Uterus (tissue), 3 donors: ENCODE measurements at regions not wholly inside any gene's neighbourhood (a gene's known extent, or its start where the extent isn't known, plus 50 kb on each side); places are given as distances from the start of the nearest gene placed in this dataset.

Experiments
- DNase-seq, 2 donors: peaks; one replicate each; pipeline ENCODE4 v3.0.0-alpha.2; 2019 to 2020
- H3K27ac ChIP-seq, 2 donors: fragments of 200-600 bp; sonication (generic); 1 replicate in 1 of 2; 2 replicates in 1 of 2; pipeline ENCODE4 v1.5.1; 2016 to 2018
- H3K27me3 ChIP-seq, 2 donors: fragments of 200-600 bp; sonication (generic); one replicate each; pipeline ENCODE4 v1.5.1; 2018 to 2019; ENCODE audit warnings: control low read depth in 1 of 2
- H3K36me3 ChIP-seq, 2 donors: fragments of 200-600 bp; sonication (generic); one replicate each; pipeline ENCODE4 v1.5.1; 2019; ENCODE audit warnings: control low read depth in 1 of 2
- H3K4me1 ChIP-seq, 2 donors: fragments of 200-600 bp; sonication (generic); one replicate each; pipeline ENCODE4 v1.5.1; 2018 to 2019; ENCODE audit warnings: control low read depth in 1 of 2
- H3K4me3 ChIP-seq, 2 donors: fragments of 200-600 bp; sonication (generic); 1 replicate in 1 of 2; 2 replicates in 1 of 2; pipeline ENCODE4 v1.5.1; 2018 to 2019; ENCODE audit warnings: mild to moderate bottlenecking in 1 of 2
- H3K9me3 ChIP-seq, 2 donors: fragments of 200-600 bp; sonication (generic); one replicate each; pipeline ENCODE4 v1.5.1; 2019; ENCODE audit warnings: control low read depth in 1 of 2
- CTCF ChIP-seq, 4 experiments: fragments of 200-600 bp in 2 of 4; fragments of 450-650 bp in 2 of 4; sonication (generic) in 2 of 4; IDR thresholded peaks; one replicate each; pipeline ENCODE4 v1.5.1; 2016 to 2019; ENCODE audit warnings: antibody characterized with exemption in 4 of 4, mild to moderate bottlenecking in 2 of 4, moderate library complexity in 1 of 4
- POLR2A ChIP-seq, 2 donors: fragments of 450-650 bp; IDR thresholded peaks; one replicate each; pipeline ENCODE4 v1.6.1; 2016; ENCODE audit warnings: antibody characterized with exemption in 2 of 2, mild to moderate bottlenecking in 1 of 2, moderate library complexity in 1 of 2
- intact Hi-C: fragments of 100-400 bp; cut with DNase I; formaldehyde crosslinking; loops from one replicate; pipeline ENCODE4 v1.15.1; 2023; ENCODE audit warnings: low total_unique reads
- donor health status: DM: yes; HTN: yes; CAD: no.

GRCh38 chr4:14792702-14793227, 209.5 kb upstream of the CPEB2 start:
- H3K4me1 ChIP-seq = no peaks in the 10 kb centered on the region
- no peak overlapping the region for H3K4me3 ChIP-seq
- no peak for TF ChIP-seq CTCF (IDR thresholded peaks at IDR 0.05)
- TF ChIP-seq POLR2A (IDR thresholded peaks at IDR 0.05) = no peak
- intact Hi-C loops = no loop called here
- no peaks in the 10 kb centered on the region for H3K27me3 ChIP-seq
- no peak for DNase-seq
- H3K36me3 ChIP-seq = no peaks in the 10 kb centered on the region
- H3K27ac ChIP-seq = no peak overlapping the region
- no peaks in the 10 kb centered on the region for H3K9me3 ChIP-seq

GRCh38 chr4:14800977-14801376, 201.3 kb upstream of the CPEB2 start:
- intact Hi-C loops = no loop called here
- Histone ChIP-seq H3K4me3 (no peak overlapping the region), H3K36me3 (no peaks in the 10 kb centered on the region), H3K4me1 (no peaks in the 10 kb centered on the region), H3K9me3 (peaks cover 0 to 2% of the 10 kb centered on the region in 2 donors), H3K27me3 (no peaks in the 10 kb centered on the region), H3K27ac (no peak overlapping the region)
- TF ChIP-seq POLR2A (IDR thresholded peaks at IDR 0.05) = no peak
- TF ChIP-seq CTCF (IDR thresholded peaks at IDR 0.05) = no peak
- no peak for DNase-seq

GRCh38 chr4:14802596-14802995, 199.7 kb upstream of the CPEB2 start:
- Histone ChIP-seq H3K27ac (no peak overlapping the region), H3K9me3 (peaks cover 0 to 2% of the 10 kb centered on the region in 2 donors), H3K27me3 (no peaks in the 10 kb centered on the region), H3K4me1 (no peaks in the 10 kb centered on the region), H3K4me3 (no peak overlapping the region), H3K36me3 (no peaks in the 10 kb centered on the region)
- TF ChIP-seq CTCF (IDR thresholded peaks at IDR 0.05) (no peak), POLR2A (IDR thresholded peaks at IDR 0.05) (no peak)
- intact Hi-C loops = no loop called here
- no peak for DNase-seq

- Histone ChIP-seq H3K27me3 (no peaks in the 10 kb centered on the region), H3K4me3 (no peak overlapping the region), H3K9me3 (no peaks in the 10 kb centered on the region), H3K4me1 (no peaks in the 10 kb centered on the region), H3K36me3 (no peaks in the 10 kb centered on the region), H3K27ac (no peak overlapping the region)
- no peak for DNase-seq
- intact Hi-C loops = no loop called here
- TF ChIP-seq POLR2A (IDR thresholded peaks at IDR 0.05) (no peak), CTCF (IDR thresholded peaks at IDR 0.05) (no peak)
Measured at GRCh38 chr4:14807856-14808255, 194.4 kb upstream of the CPEB2 start.

GRCh38 chr4:14809203-14809602, 193.1 kb upstream of the CPEB2 start:
- Histone ChIP-seq H3K4me3 (no peak overlapping the region), H3K9me3 (no peaks in the 10 kb centered on the region), H3K27ac (no peak overlapping the region), H3K4me1 (no peaks in the 10 kb centered on the region), H3K27me3 (no peaks in the 10 kb centered on the region), H3K36me3 (no peaks in the 10 kb centered on the region)
- DNase-seq = no peak
- TF ChIP-seq CTCF (IDR thresholded peaks at IDR 0.05) (no peak), POLR2A (IDR thresholded peaks at IDR 0.05) (no peak)
- intact Hi-C loops = no loop called here
